T-helper 2 cell treated with Interferon-gamma antibody and Interleukin-4, amounts not matched to agents 5 μg/mL and 100 μg/mL, for 36 hours (primary cell): ENCODE measurements at regions not wholly inside any gene's neighbourhood (a gene's known extent, or its start where the extent isn't known, plus 50 kb on each side); places are given as distances from the start of the nearest gene placed in this dataset.

Experiments
- DNase-seq: peaks from one replicate; pipeline ENCODE4 v3.0.0; 2021; ENCODE audit warnings: low spot score
- H3K27ac Mint-ChIP-seq: one replicate; pipeline ENCODE4 v1.8.0; 2021; ENCODE audit warnings: mild to moderate bottlenecking, mixed read lengths
- H3K27me3 Mint-ChIP-seq: one replicate; pipeline ENCODE4 v1.8.0; 2021; ENCODE audit warnings: low read depth, mixed read lengths
- H3K36me3 Mint-ChIP-seq: one replicate; pipeline ENCODE4 v1.8.0; 2021; ENCODE audit warnings: low read depth, mixed read lengths
- H3K4me1 Mint-ChIP-seq: one replicate; pipeline ENCODE4 v1.8.0; 2021; ENCODE audit warnings: low read depth, mixed read lengths
- H3K4me3 Mint-ChIP-seq: one replicate; pipeline ENCODE4 v1.8.0; 2022; ENCODE audit warnings: mild to moderate bottlenecking, moderate library complexity, mixed read lengths
- H3K9me3 Mint-ChIP-seq: one replicate; pipeline ENCODE4 v1.8.0; 2021; ENCODE audit warnings: mixed read lengths

DNA sequence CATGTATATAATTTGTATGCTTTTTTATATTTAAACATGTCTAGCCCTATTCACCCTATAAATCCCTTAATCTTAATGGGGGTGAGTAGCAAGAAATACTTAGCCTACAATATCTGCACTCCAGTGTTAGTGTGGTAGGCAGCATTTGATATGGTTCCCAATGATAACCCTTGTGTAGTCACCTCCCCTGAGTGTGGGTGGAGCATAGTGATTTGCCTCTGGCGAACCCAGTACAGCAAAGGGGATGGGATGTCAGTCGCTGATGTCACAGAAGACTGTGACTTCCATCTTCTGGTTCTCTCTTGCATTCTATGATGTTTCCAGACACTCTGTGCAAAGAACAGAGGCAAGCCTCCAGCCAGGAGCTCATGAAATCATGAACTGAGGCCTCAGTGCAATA lies 211.2 kb downstream of the CRPPA start:
- H3K36me3 Mint-ChIP-seq = no peaks in the 10 kb centered on the region
- no peaks in the 10 kb centered on the region for H3K9me3 Mint-ChIP-seq
- no peak for DNase-seq
- H3K4me3 Mint-ChIP-seq = no peak overlapping the region
- H3K27me3 Mint-ChIP-seq = no peaks in the 10 kb centered on the region
- no peak overlapping the region for H3K27ac Mint-ChIP-seq
- no peaks in the 10 kb centered on the region for H3K4me1 Mint-ChIP-seq

DNA sequence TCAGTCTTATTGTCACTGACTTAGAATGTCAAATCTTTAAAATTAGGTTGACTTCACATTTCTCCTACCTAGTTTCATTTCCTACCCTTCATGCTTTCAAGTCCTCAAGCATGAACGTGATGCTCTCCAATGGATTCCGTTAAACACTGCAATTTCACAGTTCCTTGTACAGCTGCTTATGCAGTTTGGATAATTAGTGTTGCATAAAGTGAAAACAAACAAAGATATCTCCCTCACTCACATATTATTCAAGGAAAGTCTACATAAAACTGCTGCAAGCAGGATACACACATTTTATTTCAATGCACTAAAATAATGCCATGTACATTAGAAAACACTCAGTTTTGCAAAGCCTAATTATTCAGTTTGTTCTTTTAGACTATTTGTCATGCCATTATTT lies 214.0 kb downstream of the CRPPA start:
- Mint-ChIP-seq H3K9me3 (no peaks in the 10 kb centered on the region), H3K27ac (no peak overlapping the region), H3K4me1 (no peaks in the 10 kb centered on the region), H3K4me3 (no peak overlapping the region), H3K27me3 (no peaks in the 10 kb centered on the region), H3K36me3 (no peaks in the 10 kb centered on the region)
- DNase-seq = no peak

- no peak for DNase-seq
- no peaks in the 10 kb centered on the region for H3K27me3 Mint-ChIP-seq
- H3K36me3 Mint-ChIP-seq = no peaks in the 10 kb centered on the region
- no peaks in the 10 kb centered on the region for H3K4me1 Mint-ChIP-seq
- no peak overlapping the region for H3K4me3 Mint-ChIP-seq
- no peaks in the 10 kb centered on the region for H3K9me3 Mint-ChIP-seq
- no peak overlapping the region for H3K27ac Mint-ChIP-seq
These were observed 215.9 kb downstream of the CRPPA start for GRCh38 chr7:16205466-16205865.

GRCh38 chr7:16204953-16205352 lies 216.4 kb downstream of the CRPPA start:
- Mint-ChIP-seq H3K4me1 (no peaks in the 10 kb centered on the region), H3K36me3 (no peaks in the 10 kb centered on the region), H3K27me3 (no peaks in the 10 kb centered on the region), H3K9me3 (no peaks in the 10 kb centered on the region), H3K4me3 (no peak overlapping the region), H3K27ac (no peak overlapping the region)
- DNase-seq = no peak

GRCh38 chr7:16203065-16203464 lies 218.3 kb downstream of the CRPPA start:
- Mint-ChIP-seq H3K4me1 (no peaks in the 10 kb centered on the region), H3K27me3 (no peaks in the 10 kb centered on the region), H3K27ac (no peak overlapping the region), H3K36me3 (no peaks in the 10 kb centered on the region), H3K4me3 (no peak overlapping the region), H3K9me3 (no peaks in the 10 kb centered on the region)
- DNase-seq = no peak

- Mint-ChIP-seq H3K4me3 (no peak overlapping the region), H3K9me3 (no peaks in the 10 kb centered on the region), H3K27ac (no peak overlapping the region), H3K4me1 (no peaks in the 10 kb centered on the region), H3K36me3 (no peaks in the 10 kb centered on the region), H3K27me3 (no peaks in the 10 kb centered on the region)
- DNase-seq = no peak
These were observed 219.0 kb downstream of the CRPPA start for GRCh38 chr7:16202303-16202702.

GRCh38 chr7:16200591-16200990 lies 220.7 kb downstream of the CRPPA start:
- H3K36me3 Mint-ChIP-seq = no peaks in the 10 kb centered on the region
- no peaks in the 10 kb centered on the region for H3K4me1 Mint-ChIP-seq
- no peak overlapping the region for H3K4me3 Mint-ChIP-seq
- H3K27ac Mint-ChIP-seq = no peak overlapping the region
- no peaks in the 10 kb centered on the region for H3K27me3 Mint-ChIP-seq
- H3K9me3 Mint-ChIP-seq = no peaks in the 10 kb centered on the region
- DNase-seq = no peak

DNA sequence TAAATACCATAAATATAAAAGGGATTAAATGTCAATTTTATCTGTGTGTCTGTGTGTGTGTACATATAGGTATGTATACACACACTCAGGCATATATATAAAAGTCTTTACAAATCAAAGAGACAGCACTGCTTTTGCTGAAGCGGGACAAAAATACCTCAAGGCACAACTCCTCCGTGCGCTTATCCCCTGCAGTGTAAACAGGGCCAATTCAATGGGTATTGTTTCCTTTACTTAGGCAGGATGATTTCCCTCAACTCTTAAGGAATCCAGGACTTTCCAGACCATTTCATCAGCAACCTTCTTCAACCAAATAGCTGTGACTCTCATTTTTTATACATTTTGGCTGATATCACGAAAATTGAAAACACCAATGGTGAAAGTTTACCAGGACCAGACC lies 227.7 kb downstream of the CRPPA start:
- Mint-ChIP-seq H3K9me3 (no peaks in the 10 kb centered on the region), H3K27me3 (no peaks in the 10 kb centered on the region), H3K4me1 (no peaks in the 10 kb centered on the region), H3K27ac (no peak overlapping the region), H3K36me3 (no peaks in the 10 kb centered on the region), H3K4me3 (no peak overlapping the region)
- no peak for DNase-seq

DNA sequence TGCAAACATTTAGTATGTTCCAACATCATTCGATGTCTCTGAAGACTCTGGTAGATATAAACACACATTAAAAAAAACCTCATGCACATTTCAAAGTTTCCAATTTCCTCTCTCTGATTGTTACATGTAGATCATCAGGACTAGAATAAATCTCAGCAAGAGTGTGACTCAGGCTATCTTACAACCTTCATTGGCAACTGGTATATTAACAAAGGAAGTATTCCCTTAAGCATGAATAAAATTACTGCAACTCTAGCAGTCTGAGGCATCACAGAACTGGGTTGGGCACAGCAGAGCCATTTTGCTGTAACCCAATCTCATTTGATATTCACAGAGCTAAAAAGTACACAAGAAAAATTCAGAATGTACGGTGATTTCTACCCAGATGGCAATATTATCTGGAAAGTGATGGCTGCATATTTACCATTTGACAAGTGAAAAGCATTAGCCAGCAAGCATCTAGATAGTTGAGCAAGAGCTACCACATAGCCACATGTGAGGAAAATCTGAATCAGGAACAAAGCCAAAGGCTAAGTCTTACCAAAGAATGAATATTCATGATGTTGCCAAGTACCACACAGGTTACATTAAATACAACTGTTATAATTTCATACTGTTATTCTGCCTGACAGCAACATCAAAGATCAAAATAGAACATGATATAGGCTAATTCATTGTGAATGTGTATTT lies 232.2 kb downstream of the CRPPA start:
- Mint-ChIP-seq H3K27me3 (no peaks in the 10 kb centered on the region), H3K4me1 (no peaks in the 10 kb centered on the region), H3K9me3 (no peaks in the 10 kb centered on the region), H3K27ac (no peak overlapping the region), H3K4me3 (no peak overlapping the region), H3K36me3 (no peaks in the 10 kb centered on the region)
- no peak for DNase-seq

- H3K4me1 Mint-ChIP-seq = no peaks in the 10 kb centered on the region
- no peaks in the 10 kb centered on the region for H3K9me3 Mint-ChIP-seq
- H3K27me3 Mint-ChIP-seq = no peaks in the 10 kb centered on the region
- no peak overlapping the region for H3K4me3 Mint-ChIP-seq
- H3K36me3 Mint-ChIP-seq = no peaks in the 10 kb centered on the region
- DNase-seq = no peak
- no peak overlapping the region for H3K27ac Mint-ChIP-seq
These were observed 234.2 kb downstream of the CRPPA start for GRCh38 chr7:16187131-16187530.

- H3K36me3 Mint-ChIP-seq = no peaks in the 10 kb centered on the region
- no peaks in the 10 kb centered on the region for H3K4me1 Mint-ChIP-seq
- H3K4me3 Mint-ChIP-seq = no peak overlapping the region
- no peak for DNase-seq
- no peak overlapping the region for H3K27ac Mint-ChIP-seq
- no peaks in the 10 kb centered on the region for H3K9me3 Mint-ChIP-seq
- H3K27me3 Mint-ChIP-seq = no peaks in the 10 kb centered on the region
These were observed 242.8 kb downstream of the CRPPA start for GRCh38 chr7:16178585-16178984.

GRCh38 chr7:16178092-16178491 lies 243.2 kb downstream of the CRPPA start:
- DNase-seq = no peak
- no peaks in the 10 kb centered on the region for H3K4me1 Mint-ChIP-seq
- H3K9me3 Mint-ChIP-seq = no peaks in the 10 kb centered on the region
- no peaks in the 10 kb centered on the region for H3K36me3 Mint-ChIP-seq
- no peak overlapping the region for H3K4me3 Mint-ChIP-seq
- no peaks in the 10 kb centered on the region for H3K27me3 Mint-ChIP-seq
- H3K27ac Mint-ChIP-seq = no peak overlapping the region

- H3K27ac Mint-ChIP-seq = no peak overlapping the region
- no peaks in the 10 kb centered on the region for H3K27me3 Mint-ChIP-seq
- H3K4me1 Mint-ChIP-seq = no peaks in the 10 kb centered on the region
- no peak for DNase-seq
- H3K9me3 Mint-ChIP-seq = no peaks in the 10 kb centered on the region
- no peak overlapping the region for H3K4me3 Mint-ChIP-seq
- no peaks in the 10 kb centered on the region for H3K36me3 Mint-ChIP-seq
These were observed 247.1 kb downstream of the CRPPA start for GRCh38 chr7:16174253-16174652.

GRCh38 chr7:16172366-16172765 lies 249.0 kb downstream of the CRPPA start:
- Mint-ChIP-seq H3K36me3 (no peaks in the 10 kb centered on the region), H3K27me3 (no peaks in the 10 kb centered on the region), H3K4me3 (no peak overlapping the region), H3K9me3 (no peaks in the 10 kb centered on the region), H3K27ac (no peak overlapping the region), H3K4me1 (no peaks in the 10 kb centered on the region)
- DNase-seq = no peak

DNA sequence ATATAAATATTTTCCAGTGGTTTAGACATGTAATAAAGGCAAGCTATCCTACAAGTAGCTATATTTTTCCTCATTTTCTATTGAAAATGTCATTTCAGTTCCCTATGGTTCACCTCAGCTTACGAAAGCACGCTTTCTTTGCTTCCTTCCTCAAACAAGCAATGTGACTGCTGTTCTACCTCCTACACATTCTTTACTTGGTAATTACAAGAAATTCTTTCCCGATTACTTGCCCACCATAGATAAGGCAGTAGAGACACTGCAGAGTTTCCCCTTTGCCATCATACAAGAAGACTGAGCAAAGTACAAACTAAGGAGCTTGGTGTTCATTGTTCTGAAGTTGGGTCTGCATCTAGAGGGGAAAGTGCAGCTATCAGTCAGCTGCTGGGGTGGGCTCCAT lies 249.4 kb downstream of the CRPPA start:
- H3K27ac Mint-ChIP-seq = no peak overlapping the region
- H3K9me3 Mint-ChIP-seq = no peaks in the 10 kb centered on the region
- no peaks in the 10 kb centered on the region for H3K36me3 Mint-ChIP-seq
- no peak overlapping the region for H3K4me3 Mint-ChIP-seq
- DNase-seq = no peak
- no peaks in the 10 kb centered on the region for H3K4me1 Mint-ChIP-seq
- H3K27me3 Mint-ChIP-seq = no peaks in the 10 kb centered on the region
